ENCODE measurements at regions not wholly inside any gene's neighbourhood (a gene's known extent, or its start where the extent isn't known, plus 50 kb on each side); places are given as distances from the start of the nearest gene placed in this dataset.

DNA sequence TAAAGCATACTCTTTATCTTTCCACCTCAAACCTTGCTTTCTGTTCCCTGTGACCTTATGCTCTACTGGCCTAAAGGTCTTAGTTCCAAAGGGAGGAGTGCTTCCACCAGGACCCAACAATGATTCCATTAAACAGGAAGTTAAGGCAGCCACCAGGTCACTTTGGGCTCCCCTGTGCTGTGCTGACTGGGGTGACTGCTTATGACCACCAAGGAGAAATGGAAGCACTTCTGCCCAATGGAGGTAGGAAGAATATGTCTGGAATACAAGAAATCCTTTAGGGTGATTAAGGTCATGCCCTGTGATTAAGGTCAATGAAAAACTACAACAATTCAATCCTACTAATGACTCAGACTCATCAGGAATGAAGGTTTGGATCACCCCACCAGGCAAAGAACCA is 233.8 kb upstream of the CDH11 start:
- TF ChIP-seq, protein P1, sequence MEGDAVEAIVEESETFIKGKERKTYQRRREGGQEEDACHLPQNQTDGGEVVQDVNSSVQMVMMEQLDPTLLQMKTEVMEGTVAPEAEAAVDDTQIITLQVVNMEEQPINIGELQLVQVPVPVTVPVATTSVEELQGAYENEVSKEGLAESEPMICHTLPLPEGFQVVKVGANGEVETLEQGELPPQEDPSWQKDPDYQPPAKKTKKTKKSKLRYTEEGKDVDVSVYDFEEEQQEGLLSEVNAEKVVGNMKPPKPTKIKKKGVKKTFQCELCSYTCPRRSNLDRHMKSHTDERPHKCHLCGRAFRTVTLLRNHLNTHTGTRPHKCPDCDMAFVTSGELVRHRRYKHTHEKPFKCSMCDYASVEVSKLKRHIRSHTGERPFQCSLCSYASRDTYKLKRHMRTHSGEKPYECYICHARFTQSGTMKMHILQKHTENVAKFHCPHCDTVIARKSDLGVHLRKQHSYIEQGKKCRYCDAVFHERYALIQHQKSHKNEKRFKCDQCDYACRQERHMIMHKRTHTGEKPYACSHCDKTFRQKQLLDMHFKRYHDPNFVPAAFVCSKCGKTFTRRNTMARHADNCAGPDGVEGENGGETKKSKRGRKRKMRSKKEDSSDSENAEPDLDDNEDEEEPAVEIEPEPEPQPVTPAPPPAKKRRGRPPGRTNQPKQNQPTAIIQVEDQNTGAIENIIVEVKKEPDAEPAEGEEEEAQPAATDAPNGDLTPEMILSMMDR (IDR thresholded peaks at IDR 0.05; ENCODE audit: insufficient read depth, low read length): no peak
- TF ChIP-seq POLR2AphosphoS5 (IDR thresholded peaks at IDR 0.05; ENCODE audit: low read depth) (no peak), GABPA (IDR thresholded peaks at IDR 0.05; ENCODE audit: low read depth) (no peak), SPI1 (IDR thresholded peaks at IDR 0.05; ENCODE audit: borderline replicate concordance, low read depth) (no peak)
- TF ChIP-seq, protein P2, sequence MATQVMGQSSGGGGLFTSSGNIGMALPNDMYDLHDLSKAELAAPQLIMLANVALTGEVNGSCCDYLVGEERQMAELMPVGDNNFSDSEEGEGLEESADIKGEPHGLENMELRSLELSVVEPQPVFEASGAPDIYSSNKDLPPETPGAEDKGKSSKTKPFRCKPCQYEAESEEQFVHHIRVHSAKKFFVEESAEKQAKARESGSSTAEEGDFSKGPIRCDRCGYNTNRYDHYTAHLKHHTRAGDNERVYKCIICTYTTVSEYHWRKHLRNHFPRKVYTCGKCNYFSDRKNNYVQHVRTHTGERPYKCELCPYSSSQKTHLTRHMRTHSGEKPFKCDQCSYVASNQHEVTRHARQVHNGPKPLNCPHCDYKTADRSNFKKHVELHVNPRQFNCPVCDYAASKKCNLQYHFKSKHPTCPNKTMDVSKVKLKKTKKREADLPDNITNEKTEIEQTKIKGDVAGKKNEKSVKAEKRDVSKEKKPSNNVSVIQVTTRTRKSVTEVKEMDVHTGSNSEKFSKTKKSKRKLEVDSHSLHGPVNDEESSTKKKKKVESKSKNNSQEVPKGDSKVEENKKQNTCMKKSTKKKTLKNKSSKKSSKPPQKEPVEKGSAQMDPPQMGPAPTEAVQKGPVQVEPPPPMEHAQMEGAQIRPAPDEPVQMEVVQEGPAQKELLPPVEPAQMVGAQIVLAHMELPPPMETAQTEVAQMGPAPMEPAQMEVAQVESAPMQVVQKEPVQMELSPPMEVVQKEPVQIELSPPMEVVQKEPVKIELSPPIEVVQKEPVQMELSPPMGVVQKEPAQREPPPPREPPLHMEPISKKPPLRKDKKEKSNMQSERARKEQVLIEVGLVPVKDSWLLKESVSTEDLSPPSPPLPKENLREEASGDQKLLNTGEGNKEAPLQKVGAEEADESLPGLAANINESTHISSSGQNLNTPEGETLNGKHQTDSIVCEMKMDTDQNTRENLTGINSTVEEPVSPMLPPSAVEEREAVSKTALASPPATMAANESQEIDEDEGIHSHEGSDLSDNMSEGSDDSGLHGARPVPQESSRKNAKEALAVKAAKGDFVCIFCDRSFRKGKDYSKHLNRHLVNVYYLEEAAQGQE (IDR thresholded peaks at IDR 0.05; ENCODE audit: insufficient replicate concordance, low read depth): no peak
